ENCODE measurements at regions not wholly inside any gene's neighbourhood (a gene's known extent, or its start where the extent isn't known, plus 50 kb on each side); places are given as distances from the start of the nearest gene placed in this dataset.
"Not testable (repeated sequence)": the region's sequence is repeated elsewhere in the genome, so short reads cannot be mapped to it uniquely, and the experiment has no call there.

DNA sequence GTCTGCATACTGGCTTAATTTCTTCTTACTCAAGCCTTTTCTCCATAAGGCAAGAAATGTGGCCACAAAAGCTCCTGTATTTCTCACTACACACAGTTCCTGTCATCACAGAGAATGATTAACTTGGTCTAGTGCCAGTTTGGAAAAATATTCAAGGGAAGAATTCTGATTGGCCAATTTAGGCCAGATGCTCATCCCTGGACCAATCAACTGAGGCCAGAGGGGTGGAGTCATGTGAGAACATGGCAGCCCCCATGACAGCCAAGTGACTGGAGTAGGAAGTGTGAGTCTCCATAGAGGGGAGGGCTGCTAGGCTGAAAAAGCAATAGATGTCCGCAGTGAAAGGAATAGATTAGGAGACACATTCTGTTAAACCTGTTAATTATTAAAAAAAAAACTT lies 56.4 kb upstream of the EEF2KMT start:
- TF ChIP-seq, protein P1, sequence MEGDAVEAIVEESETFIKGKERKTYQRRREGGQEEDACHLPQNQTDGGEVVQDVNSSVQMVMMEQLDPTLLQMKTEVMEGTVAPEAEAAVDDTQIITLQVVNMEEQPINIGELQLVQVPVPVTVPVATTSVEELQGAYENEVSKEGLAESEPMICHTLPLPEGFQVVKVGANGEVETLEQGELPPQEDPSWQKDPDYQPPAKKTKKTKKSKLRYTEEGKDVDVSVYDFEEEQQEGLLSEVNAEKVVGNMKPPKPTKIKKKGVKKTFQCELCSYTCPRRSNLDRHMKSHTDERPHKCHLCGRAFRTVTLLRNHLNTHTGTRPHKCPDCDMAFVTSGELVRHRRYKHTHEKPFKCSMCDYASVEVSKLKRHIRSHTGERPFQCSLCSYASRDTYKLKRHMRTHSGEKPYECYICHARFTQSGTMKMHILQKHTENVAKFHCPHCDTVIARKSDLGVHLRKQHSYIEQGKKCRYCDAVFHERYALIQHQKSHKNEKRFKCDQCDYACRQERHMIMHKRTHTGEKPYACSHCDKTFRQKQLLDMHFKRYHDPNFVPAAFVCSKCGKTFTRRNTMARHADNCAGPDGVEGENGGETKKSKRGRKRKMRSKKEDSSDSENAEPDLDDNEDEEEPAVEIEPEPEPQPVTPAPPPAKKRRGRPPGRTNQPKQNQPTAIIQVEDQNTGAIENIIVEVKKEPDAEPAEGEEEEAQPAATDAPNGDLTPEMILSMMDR (IDR thresholded peaks at IDR 0.05; ENCODE audit: extremely low read depth in 1 of 2, insufficient read depth in 1 of 2, low read depth in 1 of 2, low read length in 2 of 2), result not testable (repeated sequence)
- TF ChIP-seq POLR2A (IDR thresholded peaks at IDR 0.05; ENCODE audit: low read depth, low read length); EZH2 (IDR thresholded peaks at IDR 0.05; ENCODE audit: borderline replicate concordance, low read depth, low read length, severe bottlenecking); MYC (IDR thresholded peaks at IDR 0.05; ENCODE audit: low read depth, low read length); POLR2AphosphoS5 (IDR thresholded peaks at IDR 0.05; ENCODE audit: insufficient read depth, low read depth, low read length); FOS (IDR thresholded peaks at IDR 0.05; ENCODE audit: borderline replicate concordance, insufficient read depth, low read length): not testable (repeated sequence)
